C1 segment of cervical spinal cord (tissue), 14 donors: ENCODE measurements at regions not wholly inside any gene's neighbourhood (a gene's known extent, or its start where the extent isn't known, plus 50 kb on each side); places are given as distances from the start of the nearest gene placed in this dataset.

Experiments used
- DNase-seq, 14 donors: peaks; one replicate each; lab custom pipeline; 2025; lab: John Stamatoyannopoulos, UW

DNA sequence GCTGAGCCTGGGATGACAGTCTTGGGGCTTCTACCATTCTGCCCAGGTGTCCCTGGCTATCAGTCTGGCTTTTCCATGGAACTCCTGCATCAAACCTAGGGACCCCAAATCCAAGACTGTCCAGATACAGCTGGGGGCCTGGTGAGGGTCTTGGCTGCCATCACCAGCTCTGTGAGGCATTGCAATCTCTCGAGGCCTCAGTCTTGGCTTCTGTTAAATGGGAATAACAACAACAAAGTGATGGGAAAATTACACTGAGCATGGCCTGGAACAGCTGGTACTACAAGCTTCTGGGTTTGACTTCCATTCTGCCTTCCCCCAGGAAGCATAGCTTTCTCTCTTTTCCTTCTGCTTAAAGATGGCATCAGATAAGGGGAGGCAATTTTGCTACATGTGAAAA is 50.0 kb upstream of the LCTL start:
- no peak for DNase-seq

DNA sequence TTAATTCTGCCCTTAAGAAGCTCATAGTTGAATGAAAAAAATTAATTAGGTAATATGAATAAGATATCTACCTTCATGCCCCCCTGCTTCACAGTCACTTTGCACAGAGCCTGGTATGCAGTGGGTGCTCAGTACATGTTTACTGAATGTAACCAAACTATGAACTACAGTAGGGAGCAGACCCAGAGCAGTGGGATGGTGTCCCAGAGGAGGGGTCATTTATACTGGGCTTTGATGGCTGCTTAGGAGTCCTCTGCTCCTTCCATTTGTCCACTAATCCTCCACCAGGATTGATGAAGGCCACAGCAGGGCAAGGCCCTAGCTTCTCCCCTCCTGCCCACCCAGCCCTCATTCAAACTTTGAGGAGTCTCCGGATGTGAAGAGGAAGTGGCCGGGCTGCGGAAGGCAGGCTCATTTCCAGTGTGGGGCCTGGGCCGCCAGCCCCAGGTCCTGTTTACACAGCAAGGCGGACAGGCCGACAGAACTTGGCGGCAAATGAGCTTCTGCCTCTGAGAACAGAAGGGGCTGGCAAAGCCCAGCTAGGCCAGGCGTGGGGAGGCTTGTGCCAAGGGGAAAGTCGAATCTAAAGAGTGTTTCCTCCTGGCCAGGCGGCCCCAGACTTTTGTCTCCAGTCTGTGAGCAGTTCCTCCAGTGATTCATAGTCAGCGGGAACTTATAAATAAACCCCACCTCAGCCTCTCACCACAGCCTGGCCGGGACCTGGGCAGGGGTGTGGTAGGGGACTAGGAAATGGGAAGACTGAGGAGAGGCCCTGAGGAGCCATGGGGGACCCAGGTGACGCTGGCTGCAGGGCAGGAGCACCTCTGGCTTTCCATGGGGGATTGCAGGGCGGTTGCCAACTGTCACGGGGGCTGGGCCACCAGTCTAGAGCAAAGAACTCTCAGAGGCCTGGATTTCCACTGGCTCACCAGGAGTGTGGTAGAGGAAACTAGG is 51.6 kb upstream of the LCTL start:
- DNase-seq, result peak in 10 of 14 donors; percentile 5 to 80 (median 68)

DNA sequence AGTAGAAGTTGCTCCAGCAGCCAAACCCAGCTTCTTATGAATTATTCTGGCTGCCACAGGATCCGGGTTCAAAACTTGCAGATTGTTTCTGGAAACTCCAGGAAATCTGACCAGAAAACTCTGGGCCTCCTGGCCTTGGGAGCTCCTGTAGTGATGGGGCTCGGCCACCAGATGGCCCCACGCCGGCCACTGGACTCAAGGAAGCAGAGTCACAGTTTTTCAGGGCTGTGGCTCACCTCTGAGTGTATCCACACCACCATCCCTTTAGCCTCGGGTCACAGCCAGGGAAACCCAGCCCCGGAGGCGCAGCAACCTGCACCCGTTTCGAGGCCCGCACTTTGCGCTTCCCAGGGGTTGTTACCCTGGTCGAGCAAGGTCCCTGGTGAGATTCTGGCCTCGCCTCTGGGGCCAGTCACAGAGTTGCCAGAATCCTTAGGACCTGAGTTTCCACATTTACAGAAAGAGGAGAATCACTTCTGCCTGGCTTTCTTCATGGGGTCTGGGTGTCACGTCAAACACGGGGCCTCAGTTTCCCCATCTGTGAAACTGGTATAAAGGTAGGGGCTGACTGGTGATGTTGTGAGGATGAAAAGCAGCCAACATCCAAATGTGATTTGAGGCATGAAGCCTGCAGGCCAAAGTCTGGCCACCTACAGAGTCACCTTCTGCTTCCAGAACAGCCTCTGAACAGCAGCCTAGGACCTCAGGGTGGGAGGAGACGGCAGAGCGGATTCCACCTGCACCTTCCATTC is 53.5 kb upstream of the LCTL start:
- DNase-seq, result peak in 9 of 14 donors; percentile 12 to 47 (median 28)

DNA sequence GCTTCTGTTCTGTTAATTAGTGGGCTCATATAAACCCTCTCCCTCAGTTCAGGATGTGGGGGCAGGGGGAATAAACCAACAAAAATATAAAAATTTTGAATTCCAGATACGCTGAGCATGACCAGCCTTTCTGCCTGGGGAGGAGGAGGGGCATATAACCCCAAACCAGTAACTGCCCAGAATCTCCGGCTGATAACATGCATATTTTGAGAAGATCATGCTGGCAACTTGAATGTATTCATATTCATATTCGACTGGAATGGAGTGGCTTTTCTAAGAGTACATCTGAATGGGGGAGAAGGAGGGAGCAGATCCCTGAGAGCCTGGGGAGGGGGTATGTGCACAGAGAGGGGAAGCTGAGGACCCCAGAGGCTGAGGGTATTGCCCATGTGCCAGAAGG is 54.5 kb upstream of the LCTL start:
- no peak for DNase-seq

DNA sequence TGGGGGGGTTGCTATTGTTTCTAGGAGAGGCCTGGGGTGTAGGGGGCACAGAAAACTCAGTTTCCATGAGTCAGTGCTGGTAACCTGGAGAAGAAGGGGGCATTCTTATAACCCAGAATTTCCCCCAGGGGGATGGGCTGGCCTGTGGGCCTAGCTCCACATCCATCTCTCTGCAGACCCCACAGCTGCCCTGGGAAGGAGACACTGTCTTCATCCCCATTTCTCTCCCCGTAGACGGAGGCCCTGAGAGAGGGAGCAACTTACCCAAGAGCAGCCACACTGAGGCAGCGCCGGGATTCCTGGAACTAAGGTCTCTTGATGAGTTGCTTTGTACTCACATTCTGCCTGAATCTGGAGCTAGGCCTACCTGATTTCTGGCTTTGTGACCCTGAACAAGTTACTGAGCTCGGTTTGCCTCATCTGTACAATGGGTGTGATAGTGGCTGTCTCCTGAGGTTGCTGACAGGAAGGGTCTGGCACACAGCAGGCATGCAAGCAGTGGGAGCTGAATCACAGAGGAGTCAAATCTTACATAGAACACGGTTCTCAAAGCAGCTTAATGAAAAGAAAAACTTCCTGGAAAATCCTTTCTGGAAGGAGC is 55.0 kb upstream of the LCTL start:
- DNase-seq, result no peak

DNA sequence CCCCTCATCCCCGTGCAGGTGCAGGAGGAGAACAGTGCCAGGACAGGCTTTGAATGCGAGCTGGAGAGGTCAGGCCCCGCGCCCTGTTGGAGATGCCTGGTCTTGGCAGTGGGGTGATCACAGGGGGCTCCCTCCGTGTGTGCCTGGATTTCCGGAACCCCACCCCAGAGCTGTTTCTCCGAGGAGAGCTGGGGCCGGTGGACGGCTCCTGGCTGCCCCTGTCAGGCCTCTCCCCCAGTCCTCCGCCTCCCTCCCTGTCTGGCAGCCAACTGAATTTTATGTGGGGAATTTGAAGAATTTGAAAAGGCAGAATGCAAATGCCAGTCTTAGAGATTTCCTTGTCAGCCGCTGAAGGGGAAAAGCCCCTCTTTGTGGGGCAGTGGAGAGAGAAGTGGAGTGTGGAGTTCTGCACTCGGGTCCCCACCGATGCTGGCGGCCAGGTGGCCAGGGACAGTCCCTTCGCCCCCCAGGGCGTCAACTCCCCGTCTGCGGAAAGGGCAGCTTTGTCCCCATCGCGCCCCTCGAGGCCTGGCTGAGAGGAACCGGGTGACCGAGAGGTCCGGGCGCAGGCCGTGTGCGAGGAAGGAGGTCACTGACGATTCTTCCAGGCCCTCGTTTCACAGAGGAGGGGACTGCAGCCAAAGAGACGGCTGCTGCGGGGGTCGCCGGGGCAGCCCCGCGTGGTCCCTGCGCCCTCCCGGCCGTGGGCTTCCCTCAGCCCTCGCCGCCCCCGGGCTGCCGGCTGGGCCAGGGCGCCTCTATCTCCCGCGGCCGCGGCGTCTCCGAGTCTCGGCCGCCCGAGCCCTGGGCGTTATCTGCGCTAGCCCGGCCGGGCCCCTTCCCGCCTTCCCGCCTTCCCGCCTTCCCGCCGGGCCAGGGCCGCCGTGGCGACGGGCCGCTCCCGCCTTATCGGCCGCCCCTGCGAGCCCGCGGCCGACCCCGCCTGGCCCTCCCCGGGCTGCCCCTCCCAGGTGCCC is 56.0 kb upstream of the LCTL start:
- no peak for DNase-seq

DNA sequence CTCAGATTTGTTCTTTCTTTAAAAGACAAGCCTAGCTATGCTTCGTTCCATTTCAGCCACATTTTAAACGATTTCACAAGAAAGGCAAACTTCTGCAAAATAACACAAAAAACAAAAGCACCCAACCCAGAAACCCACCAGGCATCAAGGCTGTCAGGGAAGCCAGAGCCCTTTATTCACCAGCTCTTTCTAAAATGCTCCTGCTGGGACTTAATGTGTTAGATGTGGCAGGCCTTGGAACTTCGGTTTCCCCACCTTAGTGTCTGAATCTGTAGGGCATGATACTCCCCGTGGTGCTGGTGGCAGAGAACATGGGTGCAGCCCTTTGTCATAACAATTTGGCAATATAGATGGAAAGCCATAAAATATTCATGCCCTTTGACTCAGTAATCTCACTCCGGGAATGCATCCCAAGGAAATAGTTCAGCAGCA is 56.8 kb upstream of the LCTL start:
- no peak for DNase-seq

DNA sequence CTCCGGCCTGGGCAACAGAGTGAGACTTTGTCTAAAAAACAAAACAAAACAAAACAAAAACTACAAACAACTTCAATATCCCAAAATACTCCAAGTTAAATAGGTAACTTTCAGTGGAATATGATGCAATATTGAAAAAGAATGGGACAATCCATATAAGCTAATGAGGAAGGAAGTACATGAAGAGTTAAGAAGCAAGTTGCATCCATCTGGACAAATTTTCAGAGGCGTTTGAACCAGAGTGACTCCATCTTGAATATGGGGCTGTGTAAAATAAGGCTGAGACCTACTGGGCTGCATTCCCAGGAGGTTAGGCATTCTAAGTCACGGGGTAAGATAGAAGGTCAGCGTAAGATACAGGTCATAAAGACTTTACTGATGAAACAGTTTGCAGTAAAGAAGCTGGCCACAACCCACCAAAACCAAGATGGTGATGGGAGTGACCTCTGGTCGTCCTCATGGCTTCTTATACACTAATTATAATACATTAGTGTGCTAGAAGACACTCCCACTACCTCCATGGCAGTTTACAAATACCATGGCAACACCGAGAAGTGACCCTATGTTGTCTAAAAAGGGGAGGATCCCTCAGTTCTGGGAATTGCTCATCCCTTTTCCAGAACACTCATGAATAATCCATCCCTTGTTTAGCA is 58.1 kb upstream of the LCTL start:
- no peak for DNase-seq

DNA sequence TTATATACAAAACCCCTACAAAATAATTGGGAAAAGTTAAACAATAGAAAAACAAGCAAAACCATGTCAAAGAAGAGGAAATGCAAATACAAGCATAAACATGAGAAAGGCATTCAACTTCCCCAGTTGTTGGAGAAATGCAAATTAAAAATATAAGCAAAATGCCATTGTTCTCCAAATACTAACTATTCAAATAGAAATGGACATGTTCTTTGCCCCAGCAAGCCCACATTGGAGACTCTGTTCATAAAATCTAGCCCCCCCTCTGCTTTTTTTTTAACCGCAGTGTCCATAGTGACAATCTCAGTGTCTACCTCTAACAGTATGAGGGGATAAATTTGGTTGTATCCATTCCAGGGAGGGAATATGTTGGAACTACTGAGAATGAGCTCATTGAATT is 59.7 kb upstream of the LCTL start:
- no peak for DNase-seq

DNA sequence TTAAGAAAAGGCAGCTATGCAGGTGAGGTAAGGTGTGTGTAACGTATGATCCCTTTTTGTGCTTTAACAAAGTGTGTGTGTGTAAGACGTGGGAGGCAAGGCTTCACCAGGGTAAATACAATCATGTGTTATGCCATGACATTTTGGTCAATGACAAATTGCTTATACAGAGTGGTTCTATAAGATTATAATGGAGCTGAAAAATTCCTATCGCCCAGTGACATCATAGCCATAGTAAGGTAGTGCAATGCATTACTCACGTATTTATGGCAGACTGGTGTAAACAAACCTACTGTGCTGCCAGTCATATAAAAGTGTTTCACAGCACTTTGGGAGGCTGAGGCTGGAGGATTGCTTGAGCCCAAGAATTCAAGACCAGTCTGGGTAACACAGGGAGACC is 60.2 kb upstream of the LCTL start:
- no peak for DNase-seq

DNA sequence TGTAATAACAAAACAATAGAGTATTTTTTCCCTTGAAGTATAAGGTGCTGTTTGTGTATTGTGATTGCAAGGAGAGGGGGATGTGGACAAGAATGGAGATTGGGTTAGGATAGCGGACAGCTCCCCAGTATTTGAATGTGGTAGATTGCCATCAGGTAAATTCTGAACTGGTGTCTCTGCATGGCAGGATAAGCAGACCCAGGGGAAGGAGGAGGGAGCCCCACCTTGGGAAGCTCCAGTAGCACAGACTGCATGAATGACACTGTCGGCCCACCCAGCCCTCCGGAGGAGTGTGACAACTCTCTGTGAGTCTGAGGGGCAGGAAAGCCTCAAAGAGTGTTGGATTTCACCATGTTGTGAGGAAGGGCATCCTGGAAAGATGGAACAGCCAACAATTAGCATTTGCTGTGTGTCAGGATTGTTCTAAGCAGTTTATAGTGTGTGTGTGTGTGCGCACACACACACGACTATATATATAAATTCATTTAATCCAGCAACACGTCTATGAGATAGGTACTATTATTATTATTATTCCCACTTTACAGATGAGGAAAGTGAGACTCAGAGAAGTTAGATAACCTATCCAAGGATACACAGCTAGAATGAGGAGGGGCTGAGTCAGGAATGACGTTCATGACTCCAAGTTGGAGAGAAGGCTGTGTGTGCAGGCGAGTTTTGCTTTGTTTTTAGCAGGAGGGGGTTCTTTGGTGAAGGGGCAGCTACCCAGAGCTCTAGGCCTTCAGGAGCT is 63.4 kb upstream of the LCTL start:
- no peak for DNase-seq

DNA sequence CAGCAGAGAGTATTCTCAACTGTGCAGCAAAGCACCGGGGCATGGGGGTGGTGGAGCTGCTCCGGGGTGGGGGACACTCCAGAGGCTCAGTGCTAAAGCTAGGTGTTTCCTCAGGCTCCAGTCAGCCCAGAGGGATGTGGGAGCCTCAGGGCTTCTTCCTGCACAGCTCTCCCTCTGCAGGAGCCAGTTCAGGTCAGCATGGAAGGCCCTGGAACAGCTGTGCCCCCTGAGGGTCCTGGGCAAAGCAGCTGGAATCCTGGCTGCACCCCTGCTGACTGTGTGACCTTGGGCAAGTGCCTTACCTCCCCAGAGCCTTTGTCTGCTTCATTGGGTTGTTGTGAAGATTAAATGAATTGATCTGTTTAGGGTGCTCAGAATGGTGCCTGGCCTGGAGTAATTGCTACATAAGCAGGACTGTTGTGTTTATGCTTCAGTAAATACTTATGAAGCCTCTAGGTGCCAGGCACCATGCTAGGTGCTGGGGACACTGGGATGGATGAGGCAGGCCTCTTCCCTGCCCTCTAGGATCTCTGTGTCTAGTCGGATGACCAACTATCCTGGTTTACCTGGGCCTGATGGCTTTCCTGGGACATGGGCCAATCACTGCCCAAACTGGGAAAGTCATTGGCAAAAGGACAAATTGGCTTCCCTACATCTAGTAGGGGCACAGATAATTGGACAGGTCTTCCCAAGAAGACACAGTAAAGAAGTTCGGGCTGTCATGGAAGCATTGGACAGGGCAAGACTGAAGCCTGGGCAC is 64.2 kb upstream of the LCTL start:
- peak in 1 of 14 donors; percentile 55 for DNase-seq

DNA sequence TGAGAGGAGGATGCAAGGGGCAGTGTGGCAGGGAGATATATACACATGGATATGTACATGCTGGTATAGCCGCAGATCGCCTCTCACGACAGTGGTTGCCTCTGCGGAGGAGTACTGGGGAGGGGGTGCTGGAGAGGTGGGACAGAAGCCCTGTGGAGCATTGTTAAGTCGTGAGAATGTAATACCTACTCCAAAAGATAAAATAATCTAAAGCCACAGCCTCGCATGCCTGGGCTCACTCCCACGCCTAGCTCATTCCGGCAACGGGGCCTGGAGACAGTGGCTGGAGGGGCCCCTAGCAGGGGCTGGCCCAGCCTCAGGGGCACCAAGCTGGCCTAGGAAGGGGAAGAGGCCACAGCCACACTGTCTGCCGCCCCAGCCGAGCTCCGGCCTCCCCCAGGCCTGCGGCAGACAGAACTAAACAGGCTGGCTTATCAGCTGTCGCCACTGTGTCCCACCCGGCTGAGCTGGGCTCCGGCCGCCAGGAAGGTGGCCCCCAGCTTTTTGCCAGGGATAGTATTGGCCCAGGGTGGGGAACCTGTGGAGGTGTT is 65.1 kb upstream of the LCTL start:
- no peak for DNase-seq

DNA sequence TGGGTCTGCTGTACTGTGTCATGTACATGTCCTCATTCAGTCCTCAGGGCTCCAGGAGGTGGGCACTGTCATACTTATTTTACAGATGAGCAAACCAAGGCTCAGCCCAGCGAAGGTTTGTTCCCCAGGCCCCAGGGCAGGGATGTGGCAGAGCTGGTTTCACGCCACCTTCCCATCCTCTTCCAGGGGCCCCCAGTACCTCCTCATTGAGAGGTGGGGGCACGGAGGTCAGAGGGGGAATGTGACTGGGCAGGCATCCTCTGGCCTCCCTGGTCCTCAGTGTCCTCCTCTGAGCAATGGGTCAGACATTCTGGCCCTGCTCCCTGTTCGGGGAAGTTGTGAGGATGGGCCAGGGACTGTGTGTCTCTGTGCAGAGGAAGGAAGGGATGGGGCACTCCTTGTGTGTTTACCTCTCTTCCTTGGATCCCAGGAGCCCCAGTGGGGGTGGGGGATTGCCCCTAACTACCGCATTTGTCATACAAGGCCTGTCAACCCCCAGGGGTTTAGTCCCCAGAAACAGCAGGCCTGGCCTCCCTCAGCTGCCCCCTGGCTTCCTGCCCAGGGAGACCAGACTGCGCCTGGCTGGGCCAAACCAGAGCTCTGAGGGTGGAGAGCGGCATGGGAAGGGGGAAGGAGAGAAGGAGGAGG is 65.9 kb upstream of the LCTL start:
- DNase-seq, result no peak

DNA sequence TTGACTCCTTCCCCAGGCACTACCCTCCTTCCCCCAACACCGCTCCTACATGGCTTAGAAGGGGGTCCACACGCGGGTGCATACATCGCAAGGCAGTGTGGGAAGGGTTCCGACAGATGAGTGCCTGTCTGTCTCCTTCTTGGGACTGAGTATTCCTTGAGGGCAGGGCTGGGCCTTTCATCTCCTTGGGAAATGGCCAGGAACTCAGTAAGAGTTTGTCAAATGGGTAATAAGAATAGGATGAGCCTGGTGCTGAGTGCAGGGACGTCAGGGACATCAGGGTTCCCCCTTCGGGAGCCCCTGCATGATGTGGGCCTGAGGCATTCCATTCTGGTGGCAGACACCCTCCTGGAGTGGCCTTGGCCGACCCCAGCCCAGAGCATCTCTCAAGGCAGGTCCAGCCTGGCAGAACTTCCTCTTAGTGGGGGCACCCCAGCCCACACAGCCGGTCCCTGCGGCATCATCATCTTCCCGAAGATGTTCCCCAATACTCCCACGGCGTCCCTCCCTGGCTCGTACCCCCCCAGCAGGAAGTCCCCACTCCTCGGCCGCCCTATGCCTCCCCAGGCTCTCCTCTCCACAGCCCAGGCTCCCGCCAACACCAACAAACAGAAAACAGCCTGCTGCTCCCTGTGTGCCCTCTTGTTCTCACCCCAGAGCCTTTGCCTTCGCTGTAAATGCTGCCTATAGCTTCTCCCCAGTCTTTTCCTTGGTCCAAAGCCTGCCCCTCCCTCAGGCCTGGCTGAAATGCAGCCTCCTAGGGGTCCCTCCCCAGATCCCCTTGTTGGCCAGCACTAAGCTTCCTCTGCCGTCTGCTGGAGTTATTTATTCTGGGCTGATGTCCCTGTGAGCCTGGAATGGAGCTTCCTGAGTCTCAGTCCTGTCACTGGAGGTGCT is 67.5 kb upstream of the LCTL start:
- DNase-seq, result no peak

DNA sequence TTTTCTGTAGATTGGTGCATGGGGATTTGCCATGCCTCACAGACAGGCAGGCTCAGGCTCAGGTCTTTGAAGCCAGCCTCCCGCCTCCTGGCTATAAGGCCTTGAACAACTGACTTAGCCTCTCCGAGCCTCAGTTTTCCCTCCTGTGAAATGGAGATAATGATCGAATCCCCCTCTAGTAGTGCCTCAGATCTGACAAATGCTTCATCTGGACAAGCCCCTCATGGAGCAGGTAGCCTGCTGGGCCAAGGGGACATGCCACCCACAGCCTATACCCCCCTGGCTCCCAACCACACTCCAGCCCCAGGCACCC is 68.1 kb upstream of the LCTL start:
- no peak for DNase-seq

DNA sequence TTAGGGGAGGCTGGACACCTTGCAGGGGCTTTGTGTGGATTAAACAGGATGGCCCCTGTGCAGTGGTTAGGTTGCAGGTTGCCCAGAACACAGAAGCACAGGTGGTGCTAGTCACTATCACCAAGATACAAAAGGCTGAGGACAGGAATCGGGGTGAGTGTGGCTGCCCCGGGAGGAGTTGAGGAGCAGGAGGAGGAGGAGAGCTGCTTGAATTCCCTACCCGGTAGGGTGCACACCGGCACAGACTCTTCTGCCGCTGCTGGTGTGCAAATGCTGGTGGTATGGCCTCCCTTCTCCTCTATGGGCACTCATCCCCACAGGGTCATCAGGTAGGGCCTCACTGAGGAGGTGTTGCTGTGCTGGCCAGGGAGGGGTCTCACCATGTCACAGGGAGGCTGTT is 67.5 kb upstream of the SMAD6 start:
- DNase-seq, result no peak
